Tibial nerve (tissue), 3 donors: ENCODE measurements at regions not wholly inside any gene's neighbourhood (a gene's known extent, or its start where the extent isn't known, plus 50 kb on each side); places are given as distances from the start of the nearest gene placed in this dataset.

Source experiments
- POLR2A ChIP-seq, 2 donors: fragments of 450-650 bp; IDR thresholded peaks; one replicate each; pipeline ENCODE4 v1.6.1; 2017; ENCODE audit warnings: antibody characterized with exemption in 2 of 2, mild to moderate bottlenecking in 2 of 2, moderate library complexity in 2 of 2
- TF ChIP-seq, protein P1 (sequence below), 5 experiments: fragments of 200-600 bp in 3 of 5; fragments of 450-650 bp in 2 of 5; sonication (generic) in 3 of 5; IDR thresholded peaks; one replicate each; pipeline ENCODE4 v1.5.1; 2016 to 2019; ENCODE audit warnings: antibody characterized with exemption in 5 of 5, mild to moderate bottlenecking in 3 of 5, moderate library complexity in 2 of 5

DNA sequence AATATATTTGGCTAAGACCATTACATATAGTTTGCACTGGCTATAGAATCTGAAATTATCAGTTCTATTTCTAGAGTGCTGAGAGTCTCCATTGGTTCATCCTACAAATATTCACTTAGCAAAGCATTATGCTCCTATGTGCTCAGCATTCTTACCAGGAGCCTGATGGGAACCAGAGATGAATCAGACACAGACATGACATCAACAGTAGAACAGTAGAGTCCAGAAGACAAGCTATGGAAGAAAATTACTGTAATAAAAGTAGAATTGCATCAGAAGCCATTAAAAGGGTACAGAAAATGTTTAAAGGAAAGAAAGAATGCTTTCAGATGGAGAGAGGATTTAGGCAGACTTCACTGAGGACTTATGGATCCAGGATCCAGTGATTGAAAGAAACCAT is 271.7 kb upstream of the SNX7 start:
- TF ChIP-seq POLR2A (IDR thresholded peaks at IDR 0.05) = no peak
- TF ChIP-seq, protein P1, sequence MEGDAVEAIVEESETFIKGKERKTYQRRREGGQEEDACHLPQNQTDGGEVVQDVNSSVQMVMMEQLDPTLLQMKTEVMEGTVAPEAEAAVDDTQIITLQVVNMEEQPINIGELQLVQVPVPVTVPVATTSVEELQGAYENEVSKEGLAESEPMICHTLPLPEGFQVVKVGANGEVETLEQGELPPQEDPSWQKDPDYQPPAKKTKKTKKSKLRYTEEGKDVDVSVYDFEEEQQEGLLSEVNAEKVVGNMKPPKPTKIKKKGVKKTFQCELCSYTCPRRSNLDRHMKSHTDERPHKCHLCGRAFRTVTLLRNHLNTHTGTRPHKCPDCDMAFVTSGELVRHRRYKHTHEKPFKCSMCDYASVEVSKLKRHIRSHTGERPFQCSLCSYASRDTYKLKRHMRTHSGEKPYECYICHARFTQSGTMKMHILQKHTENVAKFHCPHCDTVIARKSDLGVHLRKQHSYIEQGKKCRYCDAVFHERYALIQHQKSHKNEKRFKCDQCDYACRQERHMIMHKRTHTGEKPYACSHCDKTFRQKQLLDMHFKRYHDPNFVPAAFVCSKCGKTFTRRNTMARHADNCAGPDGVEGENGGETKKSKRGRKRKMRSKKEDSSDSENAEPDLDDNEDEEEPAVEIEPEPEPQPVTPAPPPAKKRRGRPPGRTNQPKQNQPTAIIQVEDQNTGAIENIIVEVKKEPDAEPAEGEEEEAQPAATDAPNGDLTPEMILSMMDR (IDR thresholded peaks at IDR 0.05) = no peak
